ENCODE measurements at regions not wholly inside any gene's neighbourhood (a gene's known extent, or its start where the extent isn't known, plus 50 kb on each side); places are given as distances from the start of the nearest gene placed in this dataset.

GRCh38 chr2:20565623-20566236, 85.2 kb downstream of the HS1BP3 start:
- Histone ChIP-seq H3K36me3 (replicated peaks) (no peaks in the 10 kb centered on the region), H3K4me3 (ENCODE audit: low read depth, low read length) (no peak overlapping the region), H3K27ac (no peak overlapping the region), H3K27me3 (replicated peaks) (no peaks in the 10 kb centered on the region)
- TF ChIP-seq CTCF (IDR thresholded peaks at IDR 0.05; ENCODE audit: low read depth, low read length, missing control alignments) = no peak
- in situ Hi-C loops (cut with HindIII; ENCODE audit: low pct_ligation_motif_present, low sequenced_read_pairs) = no loop called here
- DNase-seq = no peak

- Histone ChIP-seq H3K27me3 (replicated peaks) (no peaks in the 10 kb centered on the region), H3K36me3 (replicated peaks) (no peaks in the 10 kb centered on the region), H3K27ac (no peak overlapping the region), H3K4me3 (ENCODE audit: low read depth, low read length) (no peak overlapping the region)
- in situ Hi-C loops (cut with HindIII; ENCODE audit: low pct_ligation_motif_present, low sequenced_read_pairs) = no loop called here
- TF ChIP-seq CTCF (IDR thresholded peaks at IDR 0.05; ENCODE audit: low read depth, low read length, missing control alignments) = no peak
- no peak for DNase-seq
Measured at GRCh38 chr2:20566331-20566730, 84.6 kb downstream of the HS1BP3 start.

- no peak overlapping the region for H3K4me3 ChIP-seq (ENCODE audit: low read depth, low read length)
Measured at GRCh38 chr2:20567159-20567925, 83.6 kb downstream of the HS1BP3 start.

More at GRCh38 chr2:20567159-20567925, 83.6 kb downstream of the HS1BP3 start:
- in situ Hi-C loops (cut with HindIII; ENCODE audit: low pct_ligation_motif_present, low sequenced_read_pairs) = no loop called here
- Histone ChIP-seq H3K36me3 (replicated peaks) (no peaks in the 10 kb centered on the region), H3K27me3 (replicated peaks) (no peaks in the 10 kb centered on the region), H3K27ac (no peak overlapping the region)
- DNase-seq = no peak
- TF ChIP-seq CTCF (IDR thresholded peaks at IDR 0.05; ENCODE audit: low read depth, low read length, missing control alignments) = no peak
